ENCODE measurements at regions not wholly inside any gene's neighbourhood (a gene's known extent, or its start where the extent isn't known, plus 50 kb on each side); places are given as distances from the start of the nearest gene placed in this dataset.
"Not testable (repeated sequence)": the region's sequence is repeated elsewhere in the genome, so short reads cannot be mapped to it uniquely, and the experiment has no call there.

- TF ChIP-seq CTCF (IDR thresholded peaks at IDR 0.05; ENCODE audit: low read length, missing control alignments) = no peak
- no peak overlapping the region for H3K4me3 ChIP-seq (replicated peaks; ENCODE audit: low read depth, low read length)
- DNase-seq (ENCODE audit: low read depth) = no peak
Observed at GRCh38 chr22:25395915-25396314, 168.6 kb upstream of the GRK3 start.

- no peak for TF ChIP-seq CTCF (IDR thresholded peaks at IDR 0.05; ENCODE audit: low read length, missing control alignments)
- H3K4me3 ChIP-seq (replicated peaks; ENCODE audit: low read depth, low read length) = no peak overlapping the region
- no peak for DNase-seq (ENCODE audit: low read depth)
Observed at GRCh38 chr22:25396615-25397200, 167.8 kb upstream of the GRK3 start.

GRCh38 chr22:25397616-25398015 lies 166.9 kb upstream of the GRK3 start:
- DNase-seq (ENCODE audit: low read depth) = no peak
- no peak for TF ChIP-seq CTCF (IDR thresholded peaks at IDR 0.05; ENCODE audit: low read length, missing control alignments)
- H3K4me3 ChIP-seq (replicated peaks; ENCODE audit: low read depth, low read length) = no peak overlapping the region

GRCh38 chr22:25398591-25399062 lies 165.8 kb upstream of the GRK3 start:
- not testable (repeated sequence) for DNase-seq (ENCODE audit: low read depth); H3K4me3 ChIP-seq (replicated peaks; ENCODE audit: low read depth, low read length)

GRCh38 chr22:25399649-25400151 lies 164.8 kb upstream of the GRK3 start:
- no peak overlapping the region for H3K4me3 ChIP-seq (replicated peaks; ENCODE audit: low read depth, low read length)
- no peak for DNase-seq (ENCODE audit: low read depth)
- no peak for TF ChIP-seq CTCF (IDR thresholded peaks at IDR 0.05; ENCODE audit: low read length, missing control alignments)

- no peak for TF ChIP-seq CTCF (IDR thresholded peaks at IDR 0.05; ENCODE audit: low read length, missing control alignments)
- no peak overlapping the region for H3K4me3 ChIP-seq (replicated peaks; ENCODE audit: low read depth, low read length)
- DNase-seq (ENCODE audit: low read depth) = no peak
Observed at GRCh38 chr22:25402160-25402500, 162.3 kb upstream of the GRK3 start.

- TF ChIP-seq CTCF (IDR thresholded peaks at IDR 0.05; ENCODE audit: low read length, missing control alignments) = no peak
- DNase-seq (ENCODE audit: low read depth) = peak; percentile 64
- H3K4me3 ChIP-seq (replicated peaks; ENCODE audit: low read depth, low read length) = peak overlapping the region; percentile 74
Observed at GRCh38 chr22:25402501-25403283, 161.8 kb upstream of the GRK3 start.

Measured in fibroblast of pulmonary artery (primary cell).